ENCODE measurements at regions not wholly inside any gene's neighbourhood (a gene's known extent, or its start where the extent isn't known, plus 50 kb on each side); places are given as distances from the start of the nearest gene placed in this dataset.
"Not testable (repeated sequence)": the region's sequence is repeated elsewhere in the genome, so short reads cannot be mapped to it uniquely, and the experiment has no call there.

DNA sequence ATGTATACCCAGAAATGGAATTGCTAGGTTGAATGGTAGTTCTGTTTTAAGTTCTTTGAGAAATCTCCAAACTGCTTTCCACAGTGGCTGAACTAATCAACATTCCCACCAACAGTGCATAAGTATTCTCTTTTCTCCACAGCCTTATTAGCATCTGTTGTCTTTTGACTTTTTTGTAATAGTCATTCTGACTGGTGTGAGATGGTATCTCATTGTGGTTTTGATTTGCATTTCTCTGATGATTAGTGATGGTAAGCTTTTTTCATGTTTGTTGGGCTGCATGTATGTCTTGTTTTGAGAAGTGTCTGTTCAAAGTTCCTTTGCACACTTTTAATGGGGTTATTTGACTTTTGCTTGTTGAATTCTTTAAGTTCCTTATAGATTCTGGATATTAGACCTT is 52.4 kb upstream of the EHHADH start:
- DNase-seq (ENCODE audit: low read depth in 2 of 2): not testable (repeated sequence)

DNA sequence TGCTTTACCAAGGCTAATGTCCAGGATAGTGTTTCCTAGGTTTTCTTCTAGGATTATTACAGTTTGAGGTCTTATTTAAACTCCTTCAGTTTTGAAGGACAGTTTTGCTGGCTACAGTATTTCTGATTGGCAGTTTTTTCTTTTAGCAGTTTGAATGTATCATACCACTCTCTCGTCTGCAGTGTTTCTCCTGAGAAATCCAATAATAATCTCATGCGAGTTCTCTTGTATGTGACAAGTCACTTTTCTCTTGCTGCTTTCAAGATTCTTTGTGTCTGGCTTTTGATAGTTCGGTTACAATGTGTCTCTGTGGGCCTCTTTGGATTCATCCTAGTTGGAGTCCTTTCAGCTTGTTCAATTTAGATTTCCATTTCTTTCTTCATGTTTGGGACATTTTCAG is 53.0 kb upstream of the EHHADH start:
- DNase-seq (ENCODE audit: low read depth in 2 of 2): no peak

DNA sequence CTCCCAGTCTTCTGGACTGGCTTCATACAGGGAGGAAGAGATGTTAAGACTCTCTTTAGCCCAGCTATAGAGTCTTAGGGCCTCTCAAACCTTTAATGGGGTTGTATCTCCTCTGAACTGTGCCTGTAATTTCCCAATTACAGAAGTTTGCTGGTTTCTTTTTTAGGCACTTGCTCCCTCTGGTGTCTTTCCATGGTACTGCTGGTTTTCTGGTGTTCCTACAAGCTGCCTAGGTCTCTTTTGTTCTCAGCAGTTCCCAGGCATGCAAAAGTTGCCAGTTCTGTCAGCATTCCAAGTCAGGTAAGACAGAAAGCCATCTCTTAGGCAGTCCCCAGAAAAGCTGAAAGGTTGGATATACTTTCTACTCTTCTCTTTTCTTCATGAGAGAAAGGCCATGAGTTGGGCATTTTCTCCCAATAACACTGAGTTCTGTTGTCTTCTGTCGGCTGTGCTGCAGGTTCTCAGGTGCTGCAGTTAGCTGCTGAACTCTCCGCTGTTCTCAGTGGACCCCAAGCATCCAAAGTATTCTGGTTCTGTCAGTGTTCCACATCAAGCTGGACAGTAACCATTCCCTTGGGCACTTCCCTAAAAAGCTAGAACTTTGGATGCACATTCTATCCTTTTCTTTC is 54.4 kb upstream of the EHHADH start:
- DNase-seq (ENCODE audit: low read depth in 2 of 2): peak; percentile 7 to 32

DNA sequence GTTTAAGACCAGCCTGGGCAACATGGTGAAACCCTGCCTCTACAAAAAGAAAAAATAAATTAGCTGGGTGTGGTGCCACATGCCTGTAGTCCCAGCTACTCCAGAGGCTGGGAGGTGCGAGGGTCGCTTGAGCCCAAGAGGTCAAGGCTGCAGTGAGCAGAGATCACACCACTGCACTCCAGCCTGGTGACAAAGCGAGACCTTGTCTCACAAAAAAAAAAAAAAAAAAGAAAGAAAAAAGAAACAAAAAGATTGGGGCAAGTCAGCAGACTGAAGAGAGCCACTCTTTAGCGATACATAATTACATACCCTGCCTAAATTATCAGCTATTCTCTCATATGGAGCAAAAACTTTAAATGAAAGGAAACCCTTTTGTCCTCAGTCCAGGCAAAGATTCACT is 53.6 kb upstream of the MAP3K13 start:
- no peak for DNase-seq (ENCODE audit: low read depth in 2 of 2)

DNA sequence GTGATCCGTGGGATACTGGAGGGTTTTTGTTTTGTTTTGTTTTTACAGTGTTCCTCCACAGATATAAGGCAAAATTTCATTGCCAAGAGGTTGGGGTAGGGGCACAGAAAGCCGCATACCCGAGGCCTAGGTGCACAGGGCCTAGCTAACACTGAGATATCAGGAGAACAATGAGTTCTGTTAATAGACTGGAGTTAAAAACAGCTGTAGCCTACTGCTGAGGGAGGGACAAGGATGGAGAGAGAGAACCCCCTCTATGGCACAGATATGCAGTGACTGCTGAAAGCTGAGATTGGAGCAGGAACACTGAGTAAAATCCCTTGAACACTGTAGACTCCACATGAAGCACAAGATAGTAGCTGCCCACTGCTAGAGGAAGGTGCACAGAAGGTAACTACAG is 53.1 kb upstream of the MAP3K13 start:
- no peak for DNase-seq (ENCODE audit: low read depth in 2 of 2)

DNA sequence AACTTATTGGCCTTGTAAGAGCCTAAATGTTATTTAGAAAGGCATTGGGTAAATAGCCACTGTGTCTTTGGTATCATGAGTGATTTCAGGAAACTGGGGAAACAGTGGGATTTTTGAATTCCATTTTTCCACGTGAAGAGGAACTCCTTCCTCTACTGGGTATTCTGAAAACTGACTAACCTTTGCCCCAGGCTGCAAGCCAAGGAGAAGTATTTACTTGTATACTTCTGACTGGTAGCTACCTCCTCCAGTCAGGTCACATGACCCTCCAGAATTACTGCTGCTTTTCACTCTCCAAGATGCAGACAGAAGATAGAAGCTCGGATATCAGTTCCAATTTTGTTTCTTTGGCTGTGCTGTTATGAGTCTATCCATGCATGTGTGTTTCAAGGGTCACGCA is 50.9 kb upstream of the MAP3K13 start:
- DNase-seq (ENCODE audit: low read depth in 2 of 2): no peak
